ENCODE measurements at regions not wholly inside any gene's neighbourhood (a gene's known extent, or its start where the extent isn't known, plus 50 kb on each side); places are given as distances from the start of the nearest gene placed in this dataset.

GRCh38 chr3:160052385-160053047, 63.9 kb downstream of the IL12A start:
- TF ChIP-seq YY1 (IDR thresholded peaks at IDR 0.05; ENCODE audit: low read depth) (no peak), RXRA (IDR thresholded peaks at IDR 0.05; ENCODE audit: borderline replicate concordance, low read depth) (no peak), POLR2AphosphoS5 (IDR thresholded peaks at IDR 0.05; ENCODE audit: low read depth, low read length) (no peak), CTCF (IDR thresholded peaks at IDR 0.05) (no peak), FOXM1 (IDR thresholded peaks at IDR 0.05; ENCODE audit: low read depth) (no peak), USF2 (IDR thresholded peaks at IDR 0.05; ENCODE audit: borderline replicate concordance, low read depth, low read length) (no peak), EZH2phosphoT487 (IDR thresholded peaks at IDR 0.05; ENCODE audit: borderline replicate concordance, low read depth) (no peak), MAX (IDR thresholded peaks at IDR 0.05; ENCODE audit: low read depth) (no peak)

Measured in SK-N-SH (cell line).